Umbilical cord (tissue), 1 donor: ENCODE measurements at regions not wholly inside any gene's neighbourhood (a gene's known extent, or its start where the extent isn't known, plus 50 kb on each side); places are given as distances from the start of the nearest gene placed in this dataset.
A peak's percentile ranks its signal among the peaks of the same experiment; 100 is the strongest.

Experiments
- DNase-seq: peaks from one replicate; pipeline ENCODE4 v3.0.0-alpha.2; 2015; ENCODE audit warnings: low spot score

DNA sequence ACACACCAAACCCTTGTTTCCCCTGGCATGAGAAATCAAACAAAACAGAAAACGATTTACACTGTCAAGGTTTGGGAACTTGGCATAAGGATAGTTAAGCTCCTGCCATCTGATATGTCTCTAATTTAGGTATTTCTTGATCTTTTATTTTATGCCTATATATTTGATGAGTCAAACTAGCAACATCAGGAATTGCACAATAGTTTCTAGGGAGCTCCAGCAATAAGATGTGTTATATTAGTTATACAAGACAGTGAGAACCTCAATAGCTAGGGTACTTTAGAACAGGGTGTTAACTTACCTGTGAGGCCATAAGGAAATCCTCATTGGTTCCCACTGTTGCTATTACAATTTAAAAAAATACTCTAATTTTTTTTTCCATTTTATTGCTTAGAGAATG lies 474.2 kb downstream of the GBA3 start:
- no peak for DNase-seq

- no peak for DNase-seq
Observed at GRCh38 chr4:23166407-23166806, 473.7 kb downstream of the GBA3 start.

- DNase-seq: no peak
Observed at GRCh38 chr4:23165669-23166068, 472.9 kb downstream of the GBA3 start.

- no peak for DNase-seq
Observed at GRCh38 chr4:23163647-23164436, 471.1 kb downstream of the GBA3 start.

- DNase-seq: no peak
Observed at GRCh38 chr4:23162275-23162674, 469.5 kb downstream of the GBA3 start.

DNA sequence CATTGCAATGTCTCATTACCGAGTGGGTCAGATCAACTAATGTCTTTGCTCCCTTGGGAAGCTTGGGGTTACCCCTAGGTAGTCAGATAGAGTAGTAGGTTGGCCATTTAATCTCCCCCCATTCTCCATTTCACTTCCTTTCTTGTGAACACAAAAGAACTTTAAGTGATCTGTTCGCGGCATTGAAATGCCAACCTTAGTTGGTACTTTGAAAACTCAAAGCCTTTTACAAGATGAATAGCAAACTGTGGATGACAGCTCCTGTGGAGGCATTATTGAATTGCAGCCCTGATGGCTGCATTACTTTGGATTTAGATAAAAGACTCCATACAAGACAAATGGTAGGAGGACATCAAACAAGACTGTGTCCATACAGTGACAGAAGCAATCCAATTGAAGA lies 469.1 kb downstream of the GBA3 start:
- no peak for DNase-seq

DNA sequence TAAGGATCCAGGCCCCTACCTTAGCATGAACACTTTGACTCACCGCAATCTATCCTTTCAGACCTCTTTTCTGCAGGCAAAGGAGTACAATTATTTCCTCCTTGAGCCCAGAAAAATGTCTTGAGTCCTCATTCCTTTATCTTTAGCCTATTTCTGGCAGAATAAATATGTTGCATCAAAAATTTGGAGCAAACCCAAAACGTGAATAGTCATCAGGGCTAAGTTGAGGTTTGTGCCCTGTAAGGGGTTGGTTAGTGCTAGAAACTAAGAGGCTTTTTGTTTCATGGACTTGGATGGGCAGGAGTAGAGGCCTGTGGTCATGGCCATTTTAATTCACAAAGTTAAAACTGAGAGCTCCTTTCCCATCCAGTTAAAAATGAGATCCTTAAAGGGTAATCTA lies 460.3 kb downstream of the GBA3 start:
- DNase-seq: no peak

DNA sequence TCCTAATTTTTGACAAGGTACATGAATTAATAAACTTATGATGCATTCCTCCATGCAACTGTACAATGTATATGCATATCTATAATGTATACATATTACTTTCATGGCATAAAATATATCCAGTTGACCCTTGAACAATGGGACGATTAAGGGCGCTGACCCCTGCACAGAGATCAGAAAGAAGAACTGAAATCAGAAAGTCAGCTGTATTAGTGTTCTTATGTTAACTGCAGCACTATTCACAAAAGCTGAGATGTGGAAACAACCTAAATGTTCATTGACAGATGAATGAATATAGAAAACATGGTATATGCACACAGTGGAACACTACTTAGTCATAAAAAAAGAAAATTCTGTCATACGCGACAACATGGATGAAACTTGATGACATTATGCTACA lies 457.1 kb downstream of the GBA3 start:
- no peak for DNase-seq

- no peak for DNase-seq
Observed at GRCh38 chr4:23144707-23145106, 452.0 kb downstream of the GBA3 start.

DNA sequence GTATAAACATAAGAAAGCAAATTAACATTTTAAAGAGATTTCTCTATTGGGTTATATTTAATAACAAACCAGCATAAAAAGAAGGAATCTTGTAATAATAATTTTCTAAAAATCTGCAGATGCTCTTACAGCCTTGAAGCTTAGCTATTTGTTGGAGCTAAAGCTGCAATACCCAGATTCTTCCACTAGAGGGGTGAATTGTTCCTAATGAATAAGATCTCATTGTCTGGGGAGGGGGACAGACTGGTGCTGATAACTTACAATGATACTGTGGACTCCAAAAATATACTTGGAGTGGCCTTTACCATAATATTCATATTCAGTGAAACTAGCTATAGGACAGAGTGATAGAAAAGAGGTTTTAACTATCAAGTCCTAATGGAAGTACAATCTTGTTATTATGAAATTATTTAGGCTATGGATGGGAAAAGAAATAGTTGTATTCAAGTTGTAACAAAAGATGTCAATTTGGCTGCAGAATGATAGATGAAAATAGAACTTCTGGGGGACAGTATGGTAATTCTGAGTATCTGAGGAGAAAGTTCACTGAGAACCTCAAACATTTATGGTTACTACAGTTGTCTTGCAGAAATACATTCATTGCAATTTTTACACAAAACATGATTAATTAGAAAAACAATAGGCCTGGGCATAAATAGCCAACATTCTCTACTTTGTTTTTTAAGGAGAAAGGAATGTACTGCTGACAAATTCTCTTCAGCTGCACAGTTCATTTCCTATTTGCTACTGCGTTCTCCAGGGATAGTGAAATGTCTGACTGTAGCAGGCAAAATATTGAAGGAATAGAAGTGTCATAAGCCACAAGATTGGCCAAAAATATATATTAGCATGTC lies 443.3 kb downstream of the GBA3 start:
- DNase-seq: peak; percentile 28

GRCh38 chr4:23134331-23134730 lies 441.6 kb downstream of the GBA3 start:
- DNase-seq: no peak

GRCh38 chr4:23130845-23131244 lies 438.1 kb downstream of the GBA3 start:
- DNase-seq: no peak

DNA sequence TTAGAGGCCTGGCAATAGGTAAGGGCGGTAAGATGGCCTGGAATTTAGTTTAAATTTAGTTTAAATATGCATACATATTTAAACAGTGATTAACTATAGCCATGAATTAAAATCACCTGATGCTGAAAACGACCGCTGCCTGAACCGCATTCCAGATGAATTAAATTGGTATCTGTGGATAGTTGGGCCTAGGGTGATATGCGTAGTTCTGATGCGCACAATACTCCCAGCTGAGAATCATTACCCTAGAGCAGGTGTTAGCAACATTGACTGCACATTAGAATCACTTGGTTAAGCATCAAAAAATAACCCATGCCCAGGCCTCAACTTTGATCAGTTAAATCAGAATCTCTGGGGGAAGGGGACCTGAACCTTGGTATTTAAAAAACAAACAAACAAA lies 432.4 kb downstream of the GBA3 start:
- DNase-seq: no peak

DNA sequence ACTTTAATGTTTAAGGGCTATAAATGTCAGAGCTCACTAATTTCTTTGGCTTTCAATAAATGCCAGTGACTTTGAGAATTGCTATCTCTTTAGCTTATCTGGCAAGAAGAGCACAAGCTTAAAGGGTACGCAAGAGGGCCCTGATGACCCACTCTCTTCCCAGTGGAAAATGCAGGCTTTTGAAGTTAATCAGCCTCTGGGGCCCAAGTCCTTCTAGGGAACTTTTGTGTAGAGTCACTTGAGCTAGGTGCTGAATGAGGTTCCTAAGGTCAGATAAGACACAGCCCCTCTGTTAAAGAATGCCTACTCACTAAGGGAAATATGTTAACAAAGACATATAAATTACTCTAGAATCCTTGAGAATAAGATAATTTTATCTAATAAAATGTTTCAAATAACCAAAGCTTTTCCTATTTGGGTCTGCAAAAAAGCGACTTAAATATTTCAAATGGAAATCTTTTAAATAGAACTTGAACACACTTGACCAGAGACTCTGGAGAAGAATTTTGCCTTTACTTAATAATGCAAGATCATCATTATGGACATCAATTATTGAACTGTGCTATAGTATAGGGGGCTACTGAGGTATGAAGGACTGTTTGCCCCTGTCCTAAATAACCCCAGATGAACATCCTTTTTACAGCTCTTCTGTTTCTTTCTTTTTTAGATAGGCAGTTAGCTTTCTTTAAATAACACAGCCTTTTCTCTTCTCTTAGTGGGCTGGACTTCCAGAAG lies 430.1 kb downstream of the GBA3 start:
- peak; percentile 2 for DNase-seq

GRCh38 chr4:23120374-23120773 lies 427.6 kb downstream of the GBA3 start:
- DNase-seq: no peak

DNA sequence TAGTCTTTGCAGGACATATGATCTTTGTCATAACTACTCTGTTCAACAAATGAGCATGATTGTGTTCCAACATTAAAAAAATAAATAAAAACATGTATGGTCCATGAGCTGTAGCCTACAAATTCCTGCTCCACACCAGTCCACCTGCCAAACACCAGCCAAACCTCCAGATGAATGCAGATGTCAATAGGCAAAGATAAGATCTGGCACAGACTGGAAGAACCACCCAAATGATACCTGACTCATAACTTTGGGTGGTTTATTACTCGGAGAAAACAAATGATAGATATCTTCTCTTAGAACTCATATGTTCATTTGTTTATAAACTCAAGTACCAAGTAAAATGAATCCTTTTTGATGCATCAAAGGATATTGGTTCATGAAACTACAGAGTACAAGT lies 425.1 kb downstream of the GBA3 start:
- no peak for DNase-seq

DNA sequence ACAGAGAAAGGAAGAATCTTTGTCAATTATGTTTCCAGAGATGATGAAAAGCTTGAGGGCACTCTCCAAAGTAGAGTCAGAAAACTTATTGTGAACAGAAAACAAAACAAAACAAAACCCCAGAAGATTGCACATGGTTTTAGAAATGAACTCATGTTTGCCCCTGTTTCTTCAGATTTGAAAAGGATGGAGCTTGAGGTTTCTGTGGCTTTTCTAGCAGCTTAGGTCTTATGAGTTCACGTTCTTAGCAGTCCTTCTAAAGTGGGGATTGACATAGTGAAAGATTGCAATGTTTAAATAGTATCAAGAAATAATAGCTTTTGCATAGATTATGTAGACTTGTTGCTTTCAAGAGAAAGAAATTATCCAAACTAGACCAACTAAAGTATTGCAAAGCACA lies 421.8 kb downstream of the GBA3 start:
- DNase-seq: no peak

GRCh38 chr4:23113104-23113503 lies 420.4 kb downstream of the GBA3 start:
- no peak for DNase-seq

DNA sequence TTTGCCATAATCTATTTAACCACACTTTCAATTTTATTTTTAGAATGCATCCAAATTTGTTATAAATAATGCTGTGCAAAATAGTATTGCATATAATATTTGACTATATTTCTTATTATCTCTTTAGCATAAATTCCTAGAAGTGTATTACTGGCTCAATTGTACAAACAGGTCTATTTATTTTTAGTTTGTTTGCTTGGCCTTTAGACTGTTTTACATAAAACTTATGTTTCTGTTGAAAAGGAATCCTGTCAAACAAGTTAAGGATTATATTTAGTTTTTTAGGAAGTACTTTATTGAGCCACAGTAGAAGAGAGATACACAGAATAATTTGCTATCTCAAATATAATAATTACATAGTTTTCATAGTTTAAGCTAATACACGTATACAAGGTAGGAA lies 413.8 kb downstream of the GBA3 start:
- DNase-seq: no peak

GRCh38 chr4:23105759-23106370 lies 413.1 kb downstream of the GBA3 start:
- DNase-seq: no peak

DNA sequence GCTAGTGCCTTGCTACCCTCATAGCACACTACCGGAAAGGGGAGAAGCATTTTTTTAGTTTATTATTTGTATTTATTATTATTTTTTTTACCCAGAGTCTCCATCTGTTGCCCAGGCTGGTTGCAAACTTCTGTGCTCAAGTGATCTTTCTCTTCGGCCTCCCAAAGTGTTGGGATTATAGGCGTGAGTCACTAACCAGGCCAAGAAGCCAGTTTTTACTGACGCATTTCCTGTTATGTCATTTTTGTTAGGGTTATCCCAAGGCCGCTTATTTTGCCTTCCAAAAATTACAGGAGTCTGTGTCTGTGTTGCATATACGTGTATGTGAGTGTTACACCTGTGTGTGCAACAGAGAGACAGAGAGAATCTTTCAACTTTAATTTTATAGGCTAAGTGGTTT lies 404.5 kb downstream of the GBA3 start:
- DNase-seq: no peak

DNA sequence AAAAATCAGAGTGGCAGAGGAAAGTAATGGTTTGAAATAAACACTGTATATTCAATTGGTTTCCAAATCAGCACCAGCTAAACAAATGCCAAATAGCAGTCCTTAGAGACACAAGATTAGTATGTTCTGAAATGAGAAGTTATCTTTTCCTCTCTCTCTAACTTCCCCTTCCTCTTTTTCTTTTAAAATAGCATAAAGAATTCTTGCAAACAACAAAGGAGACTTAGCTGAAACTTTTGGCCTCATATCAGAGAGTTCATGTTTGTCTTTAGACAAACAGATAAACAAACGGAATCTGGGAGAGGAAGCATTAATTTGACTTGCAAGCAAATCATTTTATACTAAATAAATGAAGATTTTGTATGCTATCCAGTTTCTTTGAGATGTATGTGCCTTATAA lies 399.0 kb downstream of the GBA3 start:
- DNase-seq: peak; percentile 1
